Small intestine (tissue), 7 donors: ENCODE measurements at regions not wholly inside any gene's neighbourhood (a gene's known extent, or its start where the extent isn't known, plus 50 kb on each side); places are given as distances from the start of the nearest gene placed in this dataset.

ENCODE experiments used
- DNase-seq, 2 donors: peaks; one replicate each; pipeline versions ENCODE4 v3.0.0 to v3.0.0-alpha.2; 2013
- FAIRE-seq: peaks from 2 replicates; lab custom pipeline; 2012; peaks lifted over from hg19 to GRCh38; lab: Jason Lieb, UNC
- H3K27ac ChIP-seq, 3 donors: one replicate each; pipeline ENCODE4 v1.5.1; 2013; ENCODE audit warnings: low read length in 2 of 3, mild to moderate bottlenecking in 2 of 3, control low read depth in 1 of 3, inconsistent platforms in 1 of 3, low read depth in 1 of 3, moderate library complexity in 1 of 3
- H3K27me3 ChIP-seq, 3 donors: one replicate each; pipeline ENCODE4 v1.6.1; 2013; ENCODE audit warnings: low read length in 3 of 3, inconsistent platforms in 1 of 3; ENCODE audit not compliant: control insufficient read depth in 3 of 3, insufficient read depth in 3 of 3
- H3K36me3 ChIP-seq, 3 donors: one replicate each; pipeline ENCODE4 v1.6.1; 2013; ENCODE audit warnings: low read length in 3 of 3, inconsistent platforms in 1 of 3, low read depth in 1 of 3, mild to moderate bottlenecking in 1 of 3, moderate library complexity in 1 of 3; ENCODE audit not compliant: control insufficient read depth in 3 of 3, insufficient read depth in 2 of 3
- H3K4me1 ChIP-seq, 3 donors: one replicate each; pipeline ENCODE4 v1.6.1; 2013; ENCODE audit warnings: low read length in 2 of 3, inconsistent platforms in 1 of 3, low read depth in 1 of 3, mild to moderate bottlenecking in 1 of 3, moderate library complexity in 1 of 3; ENCODE audit not compliant: control insufficient read depth in 3 of 3, insufficient read depth in 2 of 3
- H3K4me3 ChIP-seq, 3 donors: one replicate each; pipeline ENCODE4 v1.5.1; 2013; ENCODE audit warnings: low read length in 3 of 3, control low read depth in 1 of 3, inconsistent platforms in 1 of 3, low read depth in 1 of 3, mild to moderate bottlenecking in 1 of 3, moderate library complexity in 1 of 3
- H3K9me3 ChIP-seq, 2 donors: one replicate each; pipeline ENCODE4 v1.6.1; 2013; ENCODE audit warnings: low read depth in 1 of 2, low read length in 1 of 2; ENCODE audit not compliant: control insufficient read depth in 2 of 2, insufficient read depth in 1 of 2
- WGBS, 3 donors: extraction: QIAGEN DNeasy Blood & Tissue Kit; methylation state at CpG; one replicate each; pipeline ENCODE4 v1.1.7; 2013; 5-methylcytosine and 5-hydroxymethylcytosine counted together
- donor health status: healthy with polysubstance abuse.
- donor health status: control.
- donor health status: control.
- donor health status: Bipolar disorder and iron deficiency.
- donor health status: healthy.

GRCh38 chr15:25241241-25241801 lies 197.5 kb downstream of the UBE3A start:
- no peak overlapping the region for H3K27ac ChIP-seq
- DNase-seq = no peak
- 74 to 77% (median 74%) methylated on average over 12 of the region's 12 CpGs for WGBS, 3 donors
- no peaks in the 10 kb centered on the region for H3K4me1 ChIP-seq
- FAIRE-seq = no peak
- no peaks in the 10 kb centered on the region for H3K27me3 ChIP-seq
- H3K4me3 ChIP-seq = no peak overlapping the region
- no peaks in the 10 kb centered on the region for H3K36me3 ChIP-seq
- H3K9me3 ChIP-seq = peaks cover 7 to 82% of the 10 kb centered on the region in 2 donors

- FAIRE-seq (no peak), DNase-seq (no peak)
- WGBS, 3 donors = 64 to 68% (median 65%) methylated on average over 10 of the region's 10 CpGs
- Histone ChIP-seq H3K9me3 (peaks cover 9 to 81% of the 10 kb centered on the region in 2 donors), H3K27ac (no peak overlapping the region), H3K4me3 (no peak overlapping the region), H3K27me3 (no peaks in the 10 kb centered on the region), H3K36me3 (no peaks in the 10 kb centered on the region), H3K4me1 (no peaks in the 10 kb centered on the region)
Measured at GRCh38 chr15:25242166-25242879, 196.5 kb downstream of the UBE3A start.

GRCh38 chr15:25242957-25243799 lies 195.6 kb downstream of the UBE3A start:
- Histone ChIP-seq H3K27ac (no peak overlapping the region), H3K27me3 (no peaks in the 10 kb centered on the region), H3K4me3 (no peak overlapping the region), H3K4me1 (no peaks in the 10 kb centered on the region), H3K36me3 (no peaks in the 10 kb centered on the region), H3K9me3 (peaks cover 8 to 78% of the 10 kb centered on the region in 2 donors)
- 79 to 82% (median 81%) methylated on average over 15 of the region's 15 CpGs for WGBS, 3 donors
- DNase-seq = no peak
- no peak for FAIRE-seq

GRCh38 chr15:25243800-25244097 lies 195.1 kb downstream of the UBE3A start:
- DNase-seq = no peak
- no peak for FAIRE-seq

GRCh38 chr15:25244731-25245585 lies 193.9 kb downstream of the UBE3A start:
- peaks cover 7 to 79% of the 10 kb centered on the region in 2 donors for H3K9me3 ChIP-seq
- FAIRE-seq = no peak
- no peak for DNase-seq

More at GRCh38 chr15:25243800-25244097, 195.1 kb downstream of the UBE3A start:
- WGBS, 3 donors = 87 to 93% (median 91%) methylated on average over 7 of the region's 7 CpGs
- Histone ChIP-seq H3K27ac (no peak overlapping the region), H3K27me3 (no peaks in the 10 kb centered on the region), H3K4me1 (no peaks in the 10 kb centered on the region), H3K9me3 (peaks cover 7 to 79% of the 10 kb centered on the region in 2 donors), H3K36me3 (no peaks in the 10 kb centered on the region), H3K4me3 (no peak overlapping the region)

GRCh38 chr15:25245801-25246622 lies 192.8 kb downstream of the UBE3A start:
- no peak overlapping the region for H3K27ac ChIP-seq
- H3K4me3 ChIP-seq = no peak overlapping the region
- FAIRE-seq (no peak), DNase-seq (no peak)
- H3K9me3 ChIP-seq = peaks cover 7 to 79% of the 10 kb centered on the region in 2 donors
- H3K36me3 ChIP-seq = no peaks in the 10 kb centered on the region
- H3K27me3 ChIP-seq = no peaks in the 10 kb centered on the region
- WGBS, 3 donors = 81 to 86% (median 83%) methylated on average over 17 of the region's 17 CpGs
- H3K4me1 ChIP-seq = no peaks in the 10 kb centered on the region

More at GRCh38 chr15:25244731-25245585, 193.9 kb downstream of the UBE3A start:
- H3K36me3 ChIP-seq = no peaks in the 10 kb centered on the region
- no peaks in the 10 kb centered on the region for H3K4me1 ChIP-seq
- no peak overlapping the region for H3K4me3 ChIP-seq
- 80 to 83% (median 83%) methylated on average over 15 of the region's 15 CpGs for WGBS, 3 donors
- H3K27me3 ChIP-seq = no peaks in the 10 kb centered on the region
- no peak overlapping the region for H3K27ac ChIP-seq

GRCh38 chr15:25246641-25247406 lies 192.0 kb downstream of the UBE3A start:
- WGBS, 3 donors = 87 to 89% (median 88%) methylated on average over 20 of the region's 20 CpGs
- H3K9me3 ChIP-seq = peaks cover 7 to 85% of the 10 kb centered on the region in 2 donors
- FAIRE-seq = no peak

More at GRCh38 chr15:25246641-25247406, 192.0 kb downstream of the UBE3A start:
- no peak overlapping the region for H3K27ac ChIP-seq
- no peaks in the 10 kb centered on the region for H3K4me1 ChIP-seq
- no peaks in the 10 kb centered on the region for H3K27me3 ChIP-seq
- no peaks in the 10 kb centered on the region for H3K36me3 ChIP-seq
- no peak overlapping the region for H3K4me3 ChIP-seq
- DNase-seq = no peak
